GM19455 (cell line): ENCODE measurements at regions not wholly inside any gene's neighbourhood (a gene's known extent, or its start where the extent isn't known, plus 50 kb on each side); places are given as distances from the start of the nearest gene placed in this dataset.

Source experiments
- ATAC-seq: cut with Tn5 transposase; IDR thresholded peaks from one replicate; pipeline ENCODE4 v1.9.1; 2021; ENCODE audit not compliant: unreplicated experiment

DNA sequence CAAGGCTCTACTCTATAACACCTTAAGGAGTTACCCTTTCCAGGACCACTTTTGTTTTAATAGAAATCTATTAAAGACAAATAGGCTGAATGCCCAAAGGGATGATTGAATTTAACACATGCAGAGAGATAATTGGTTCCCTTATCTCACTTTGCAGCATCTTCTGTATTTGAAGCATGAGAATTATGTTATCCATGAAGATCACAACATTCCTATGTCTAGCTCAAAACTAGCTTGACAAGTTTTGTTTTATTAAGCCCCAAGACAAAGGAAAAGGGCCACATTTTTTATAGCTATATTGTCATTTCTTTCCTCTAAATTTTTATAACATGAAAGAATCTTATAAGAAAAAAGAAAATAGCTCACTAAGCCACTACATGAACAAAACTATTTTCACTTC, 57.9 kb upstream of the FTMT start:
- no peak for ATAC-seq

DNA sequence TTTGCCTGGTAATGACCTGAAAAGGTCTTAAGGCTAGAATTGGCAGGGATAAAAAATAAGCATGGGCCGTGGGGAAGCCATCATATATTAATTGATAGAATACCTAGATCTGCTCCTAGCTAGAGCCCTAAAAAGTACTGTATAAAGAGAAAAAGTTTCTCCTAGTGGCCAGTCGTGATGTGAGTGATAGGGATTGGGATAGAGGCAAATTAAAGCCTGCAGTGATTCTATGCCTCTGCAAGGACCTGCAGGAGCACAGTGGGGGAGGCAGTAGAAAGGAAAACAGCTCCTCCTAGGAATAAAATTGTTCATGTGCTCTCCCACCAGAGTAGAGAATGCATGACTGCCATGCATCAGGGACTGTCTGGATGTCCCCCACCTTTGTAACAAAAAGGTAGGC, 56.2 kb upstream of the FTMT start:
- ATAC-seq = no peak

DNA sequence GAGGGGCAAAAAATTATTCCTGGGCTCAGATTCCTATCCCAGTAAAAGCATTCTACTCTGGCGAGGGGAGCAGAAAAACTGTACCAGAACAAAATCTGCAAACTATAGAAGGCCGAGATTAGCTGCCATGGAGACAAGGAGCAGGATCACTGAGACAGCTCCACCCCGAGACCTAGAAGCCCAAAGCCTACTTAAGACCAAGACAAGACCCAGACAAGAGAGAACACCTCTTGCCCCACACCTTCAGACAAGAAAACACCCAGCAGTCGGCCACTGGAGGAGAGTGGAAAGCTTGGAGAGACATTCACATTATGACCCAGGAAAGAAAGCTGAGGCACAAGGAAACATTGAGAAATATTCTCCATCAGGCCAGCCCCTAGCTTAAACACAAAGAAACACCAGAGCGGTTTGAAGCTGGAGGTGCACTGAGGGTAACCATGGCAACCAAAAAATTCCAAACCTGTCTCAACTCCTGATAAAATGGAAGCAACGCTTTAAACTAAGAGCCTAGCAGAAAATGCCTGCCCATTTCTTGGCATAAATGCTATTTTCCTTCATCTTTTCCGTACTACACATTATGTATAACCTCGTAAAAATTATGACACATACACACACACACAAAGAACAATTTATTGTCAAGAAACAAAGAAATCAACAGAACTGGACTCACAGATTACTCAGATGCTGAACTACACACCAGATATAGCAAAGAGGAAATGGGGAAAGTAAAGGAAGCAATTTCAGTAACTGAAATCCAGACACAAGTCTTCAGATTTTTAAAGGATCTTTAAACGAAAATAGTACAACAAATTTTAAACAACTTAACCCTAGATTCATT, 53.8 kb upstream of the FTMT start:
- no peak for ATAC-seq
